ENCODE measurements at regions not wholly inside any gene's neighbourhood (a gene's known extent, or its start where the extent isn't known, plus 50 kb on each side); places are given as distances from the start of the nearest gene placed in this dataset.

- TF ChIP-seq RAD21 (IDR thresholded peaks at IDR 0.05; ENCODE audit: low read length) = no peak
Observed at GRCh38 chr10:36669615-36670352, 455.6 kb upstream of the ANKRD30A start (continued).

- POLR2A ChIA-PET (ENCODE audit: unreplicated experiment) = no interaction called here
- ATAC-seq (ENCODE audit: low read depth) = peak; percentile 75
- Histone ChIP-seq H2BK120ac (ENCODE audit: low read depth, low read length) (no peak overlapping the region), H2AFZ (replicated peaks; ENCODE audit: low read length, poor library complexity) (no peak overlapping the region), H3K4ac (ENCODE audit: low read depth, low read length) (no peak overlapping the region), H2BK20ac (ENCODE audit: low read depth, low read length) (no peak overlapping the region), H3K4me1 (ENCODE audit: control insufficient read depth, insufficient read depth, low read length) (peaks cover 7% of the 10 kb centered on the region), H4K5ac (ENCODE audit: low read depth, low read length) (no peak overlapping the region), H3K14ac (replicated peaks; ENCODE audit: low read depth, low read length) (no peak overlapping the region), H3K27ac (ENCODE audit: insufficient read depth, low read length) (no peak overlapping the region), H3K9me1 (ENCODE audit: insufficient read depth, low read length) (peaks cover 8% of the 10 kb centered on the region; the same call in 1 of the 2 replicates), H3K36me3 (ENCODE audit: control insufficient read depth, insufficient read depth, low read length) (no peaks in the 10 kb centered on the region), H3K27me3 (ENCODE audit: control insufficient read depth, insufficient read depth, low read length) (no peaks in the 10 kb centered on the region), H3K4me2 (ENCODE audit: low read depth, low read length) (no peak overlapping the region), H3K4me3 (ENCODE audit: insufficient read depth, low read depth, low read length) (no peak overlapping the region), H4K8ac (ENCODE audit: low read depth in 2 of 2, low read length in 2 of 2) (no peak overlapping the region), H3K79me1 (ENCODE audit: low read depth in 1 of 2, low read length in 2 of 2) (no peaks in the 10 kb centered on the region), H4K91ac (ENCODE audit: insufficient read depth, low read depth, low read length) (no peak overlapping the region), H2BK5ac (ENCODE audit: low read depth, low read length, poor library complexity, severe bottlenecking) (no peak overlapping the region), H2AK9ac (replicated peaks; ENCODE audit: low read depth, low read length, poor library complexity) (no peak overlapping the region), H4K20me1 (ENCODE audit: insufficient read depth, low read length) (no peaks in the 10 kb centered on the region), H2BK15ac (ENCODE audit: low read depth, low read length) (no peak overlapping the region), H2AK5ac (ENCODE audit: low read depth, low read length) (no peak overlapping the region), H3K9ac (ENCODE audit: low read depth, low read length) (no peak overlapping the region), H3K9me3 (ENCODE audit: control insufficient read depth, insufficient read depth, low read length) (no peaks in the 10 kb centered on the region), H3K56ac (ENCODE audit: extremely low read depth, insufficient read depth, low read length) (no peak overlapping the region), H3K18ac (ENCODE audit: low read depth, low read length) (no peak overlapping the region), H3K23ac (ENCODE audit: low read depth, low read length) (no peak overlapping the region)
- dilution Hi-C loops (cut with HindIII; ENCODE audit: low sequenced_read_pairs, unreplicated experiment) = no loop called here
- no peak for TF ChIP-seq RFX5 (IDR thresholded peaks at IDR 0.05; ENCODE audit: low read depth, low read length)
- TF ChIP-seq NFE2L2 (IDR thresholded peaks at IDR 0.05; ENCODE audit: low read depth, low read length) = no peak
- no peak for TF ChIP-seq BHLHE40 (IDR thresholded peaks at IDR 0.05; ENCODE audit: low read depth, low read length)
- TF ChIP-seq CTCF (conservative IDR thresholded peaks at IDR 0.05; ENCODE audit: low read depth, low read length) = no peak
- no peak for TF ChIP-seq USF2 (IDR thresholded peaks at IDR 0.05; ENCODE audit: low read depth, low read length)
- TF ChIP-seq RCOR1 (IDR thresholded peaks at IDR 0.05; ENCODE audit: insufficient replicate concordance, low read length) = no peak
- no peak for TF ChIP-seq CHD1 (IDR thresholded peaks at IDR 0.05; ENCODE audit: low read depth, low read length)
- TF ChIP-seq FOS (IDR thresholded peaks at IDR 0.05; ENCODE audit: low read depth, low read length) = no peak
- no peak for TF ChIP-seq SMC3 (IDR thresholded peaks at IDR 0.05; ENCODE audit: low read depth, low read length)
- TF ChIP-seq ELK1 (IDR thresholded peaks at IDR 0.05; ENCODE audit: borderline replicate concordance, low read depth, low read length) = no peak
- in situ Hi-C loops (cut with MboI; ENCODE audit: low sequenced_read_pairs) = no loop called here
- intact Hi-C loops (cut with micrococcal nuclease) = no loop called here
- CTCF ChIA-PET = no interaction called here
- BruUV-seq (replicated peaks) = no TSS peak
- peak; percentile 28 for DNase-seq
Observed at GRCh38 chr10:36666451-36666850, 458.9 kb upstream of the ANKRD30A start.

Data from IMR-90 (cell line).